Fibroblast of lung (primary cell): ENCODE measurements at regions not wholly inside any gene's neighbourhood (a gene's known extent, or its start where the extent isn't known, plus 50 kb on each side); places are given as distances from the start of the nearest gene placed in this dataset.

Experiments
- CTCF ChIP-seq, 2 donors: IDR thresholded peaks in 1 of 2; conservative IDR thresholded peaks in 1 of 2; 1 replicate in 1 of 2; 2 replicates in 1 of 2; pipeline ENCODE4 v1.5.1; 2011 to 2012; ENCODE audit warnings: low read length in 2 of 2, control low read depth in 1 of 2, inconsistent platforms in 1 of 2, low read depth in 1 of 2, mild to moderate bottlenecking in 1 of 2
- EZH2 ChIP-seq: IDR thresholded peaks from 2 replicates; pipeline ENCODE4 v1.5.1; 2012; ENCODE audit warnings: low read length, control low read depth, mild to moderate bottlenecking; ENCODE audit errors: missing control alignments

GRCh38 chr9:90308691-90309090 is 333.9 kb downstream of the DIRAS2 start:
- TF ChIP-seq EZH2 (no peak), CTCF (conservative IDR thresholded peaks at IDR 0.05 in 1 of 2, IDR thresholded peaks at IDR 0.05 in 1 of 2; ENCODE audit: low read depth in 1 of 2, low read length in 2 of 2) (no peak)
